WERI-Rb-1 (cell line): ENCODE measurements at regions not wholly inside any gene's neighbourhood (a gene's known extent, or its start where the extent isn't known, plus 50 kb on each side); places are given as distances from the start of the nearest gene placed in this dataset.

Experiments
- DNase-seq: peaks from one replicate; pipeline ENCODE4 v3.0.0-alpha.2; 2020
- H3K27ac ChIP-seq: fragments of 250-450 bp; sonication (Bioruptor Pico); 2 replicates; pipeline ENCODE4 v1.5.1; 2020; ENCODE audit warnings: mild to moderate bottlenecking, moderate library complexity
- H3K27me3 ChIP-seq: fragments of 250-450 bp; sonication (Bioruptor Pico); 2 replicates; pipeline ENCODE4 v1.5.1; 2021; ENCODE audit warnings: mild to moderate bottlenecking, low read depth, moderate library complexity; ENCODE audit not compliant: insufficient read depth, severe bottlenecking
- H3K36me3 ChIP-seq: fragments of 250-450 bp; sonication (Bioruptor Pico); 2 replicates; pipeline ENCODE4 v1.5.1; 2020; ENCODE audit warnings: mild to moderate bottlenecking, moderate library complexity
- H3K4me3 ChIP-seq: 2 replicates; pipeline ENCODE4 v1.5.1; 2011; ENCODE audit warnings: low read depth, mild to moderate bottlenecking, control low read depth, low read length
- H3K9me3 ChIP-seq: fragments of 250-450 bp; sonication (Bioruptor Pico); 2 replicates; pipeline ENCODE4 v1.5.1; 2021; ENCODE audit warnings: mild to moderate bottlenecking, moderate library complexity; ENCODE audit not compliant: severe bottlenecking
- TF ChIP-seq, protein P1 (sequence below): IDR thresholded peaks from 2 replicates; pipeline ENCODE4 v1.5.1; 2011; ENCODE audit warnings: low read depth, mild to moderate bottlenecking, control low read depth, inconsistent platforms, low read length

DNA sequence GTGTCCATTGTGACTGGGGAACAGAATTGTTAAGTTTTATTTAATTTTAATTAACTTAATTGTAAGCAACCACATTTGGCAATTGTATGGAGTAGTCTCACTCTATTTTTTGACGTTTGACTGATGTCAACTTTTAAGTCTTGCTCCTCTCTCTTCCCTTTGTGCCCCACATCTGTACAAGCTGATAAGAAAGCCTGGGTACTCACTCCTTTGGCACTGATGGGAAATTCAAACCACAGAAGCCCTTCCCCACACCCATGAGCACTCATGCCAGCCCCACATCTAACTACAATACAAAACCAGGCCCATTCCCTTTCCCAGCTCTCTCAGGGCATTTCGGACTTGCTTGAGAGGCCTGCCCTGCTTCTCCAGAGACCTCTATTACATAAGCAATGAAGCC is 451.5 kb upstream of the KIF2A start:
- no peaks in the 10 kb centered on the region for H3K9me3 ChIP-seq
- H3K4me3 ChIP-seq: no peak overlapping the region
- DNase-seq: no peak
- no peaks in the 10 kb centered on the region for H3K36me3 ChIP-seq
- no peak overlapping the region for H3K27ac ChIP-seq
- peaks cover 3% of the 10 kb centered on the region for H3K27me3 ChIP-seq
- TF ChIP-seq, protein P1, sequence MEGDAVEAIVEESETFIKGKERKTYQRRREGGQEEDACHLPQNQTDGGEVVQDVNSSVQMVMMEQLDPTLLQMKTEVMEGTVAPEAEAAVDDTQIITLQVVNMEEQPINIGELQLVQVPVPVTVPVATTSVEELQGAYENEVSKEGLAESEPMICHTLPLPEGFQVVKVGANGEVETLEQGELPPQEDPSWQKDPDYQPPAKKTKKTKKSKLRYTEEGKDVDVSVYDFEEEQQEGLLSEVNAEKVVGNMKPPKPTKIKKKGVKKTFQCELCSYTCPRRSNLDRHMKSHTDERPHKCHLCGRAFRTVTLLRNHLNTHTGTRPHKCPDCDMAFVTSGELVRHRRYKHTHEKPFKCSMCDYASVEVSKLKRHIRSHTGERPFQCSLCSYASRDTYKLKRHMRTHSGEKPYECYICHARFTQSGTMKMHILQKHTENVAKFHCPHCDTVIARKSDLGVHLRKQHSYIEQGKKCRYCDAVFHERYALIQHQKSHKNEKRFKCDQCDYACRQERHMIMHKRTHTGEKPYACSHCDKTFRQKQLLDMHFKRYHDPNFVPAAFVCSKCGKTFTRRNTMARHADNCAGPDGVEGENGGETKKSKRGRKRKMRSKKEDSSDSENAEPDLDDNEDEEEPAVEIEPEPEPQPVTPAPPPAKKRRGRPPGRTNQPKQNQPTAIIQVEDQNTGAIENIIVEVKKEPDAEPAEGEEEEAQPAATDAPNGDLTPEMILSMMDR: no peak

- Histone ChIP-seq H3K27ac (no peak overlapping the region), H3K9me3 (no peaks in the 10 kb centered on the region), H3K27me3 (peaks cover 7% of the 10 kb centered on the region), H3K4me3 (no peak overlapping the region), H3K36me3 (no peaks in the 10 kb centered on the region)
- DNase-seq: no peak
- TF ChIP-seq, protein P1: no peak
Observed at GRCh38 chr5:61860978-61861377, 445.0 kb upstream of the KIF2A start.

DNA sequence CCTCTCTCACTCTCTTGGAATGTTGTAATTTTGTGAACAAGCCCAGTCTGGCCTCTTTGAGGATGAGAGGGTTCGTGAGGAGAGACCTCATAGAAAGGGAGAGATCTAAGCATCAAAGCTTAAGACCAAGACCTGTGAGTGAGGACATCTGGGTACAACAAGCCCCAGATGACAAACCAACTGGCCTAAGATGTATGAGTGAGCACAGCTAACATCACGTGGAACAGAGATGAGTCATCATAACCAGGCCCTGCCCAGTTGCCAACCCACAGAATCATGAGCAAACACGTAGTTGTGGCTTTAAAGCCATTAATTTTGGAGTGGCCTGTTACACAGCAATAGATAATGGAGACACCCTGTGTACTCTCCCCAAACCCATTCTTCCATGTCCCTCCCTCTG is 439.1 kb upstream of the KIF2A start:
- H3K27ac ChIP-seq: no peak overlapping the region
- TF ChIP-seq, protein P1: no peak
- peaks cover 7% of the 10 kb centered on the region for H3K27me3 ChIP-seq
- H3K36me3 ChIP-seq: no peaks in the 10 kb centered on the region
- no peak for DNase-seq
- H3K9me3 ChIP-seq: no peaks in the 10 kb centered on the region
- no peak overlapping the region for H3K4me3 ChIP-seq

DNA sequence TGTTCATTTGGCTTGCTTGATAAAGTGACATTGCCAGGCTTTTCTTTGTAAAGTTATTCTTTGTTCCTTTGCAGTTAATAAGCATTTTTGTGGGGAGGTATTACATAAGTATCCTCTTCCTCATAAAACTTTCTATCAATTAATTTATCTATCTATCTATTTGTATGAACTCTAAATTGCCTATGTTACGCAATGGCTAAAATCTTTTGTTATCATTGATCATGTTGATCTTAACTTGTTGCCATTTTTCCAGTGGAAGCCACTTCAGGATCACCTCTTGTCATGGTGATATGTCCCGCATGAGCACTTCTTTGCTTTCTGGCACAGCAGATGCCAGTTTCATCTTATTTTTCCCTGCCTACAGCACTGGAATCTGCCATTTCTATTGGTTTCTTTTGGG is 436.7 kb upstream of the KIF2A start:
- Histone ChIP-seq H3K36me3 (no peaks in the 10 kb centered on the region), H3K9me3 (no peaks in the 10 kb centered on the region), H3K27me3 (no peaks in the 10 kb centered on the region), H3K4me3 (no peak overlapping the region), H3K27ac (no peak overlapping the region)
- no peak for DNase-seq
- TF ChIP-seq, protein P1: no peak

- TF ChIP-seq, protein P1: no peak
- Histone ChIP-seq H3K4me3 (no peak overlapping the region), H3K9me3 (no peaks in the 10 kb centered on the region), H3K27ac (no peak overlapping the region), H3K27me3 (peaks cover 7% of the 10 kb centered on the region), H3K36me3 (no peaks in the 10 kb centered on the region)
- DNase-seq: no peak
Observed at GRCh38 chr5:61878471-61878870, 427.5 kb upstream of the KIF2A start.

- no peaks in the 10 kb centered on the region for H3K9me3 ChIP-seq
- DNase-seq: no peak
Observed at GRCh38 chr5:61881821-61882487, 424.1 kb upstream of the KIF2A start.

More at GRCh38 chr5:61881821-61882487, 424.1 kb upstream of the KIF2A start:
- Histone ChIP-seq H3K27me3 (peaks cover 10% of the 10 kb centered on the region), H3K27ac (no peak overlapping the region), H3K4me3 (no peak overlapping the region), H3K36me3 (no peaks in the 10 kb centered on the region)
- TF ChIP-seq, protein P1: no peak
